Thyroid gland (tissue), 4 donors: ENCODE measurements at regions not wholly inside any gene's neighbourhood (a gene's known extent, or its start where the extent isn't known, plus 50 kb on each side); places are given as distances from the start of the nearest gene placed in this dataset.

ENCODE experiments used
- DNase-seq, 2 donors: peaks; one replicate each; pipeline ENCODE4 v3.0.0-alpha.2; 2019
- H3K27ac ChIP-seq, 3 donors: fragments of 200-600 bp; sonication (generic); 1 replicate in 2 of 3; 2 replicates in 1 of 3; pipeline ENCODE4 v1.5.1; 2016 to 2019; ENCODE audit warnings: mild to moderate bottlenecking in 1 of 3, moderate library complexity in 1 of 3
- H3K27me3 ChIP-seq: fragments of 200-600 bp; sonication (generic); one replicate; pipeline ENCODE4 v1.5.1; 2019
- H3K36me3 ChIP-seq, 2 donors: fragments of 200-600 bp; sonication (generic); one replicate each; pipeline ENCODE4 v1.5.1; 2016 to 2019
- H3K4me1 ChIP-seq, 2 donors: fragments of 200-600 bp; sonication (generic); one replicate each; pipeline ENCODE4 v1.5.1; 2017 to 2019
- H3K4me3 ChIP-seq, 3 donors: fragments of 200-600 bp; sonication (generic); replicated peaks in 1 of 3; 1 replicate in 2 of 3; 2 replicates in 1 of 3; pipeline ENCODE4 v1.5.1; 2016; ENCODE audit warnings: mild to moderate bottlenecking in 1 of 3
- H3K9me3 ChIP-seq: fragments of 200-600 bp; sonication (generic); one replicate; pipeline ENCODE4 v1.5.1; 2017
- CTCF ChIP-seq, 6 experiments: fragments of 200-600 bp in 3 of 6; fragments of 450-650 bp in 3 of 6; sonication (generic) in 3 of 6; IDR thresholded peaks; one replicate each; pipeline ENCODE4 v1.5.1; 2016 to 2019; ENCODE audit warnings: antibody characterized with exemption in 6 of 6, mild to moderate bottlenecking in 2 of 6, inconsistent platforms in 1 of 6, moderate library complexity in 1 of 6
- POLR2A ChIP-seq, 2 donors: fragments of 450-650 bp; IDR thresholded peaks; one replicate each; pipeline ENCODE4 v1.6.1; 2017; ENCODE audit warnings: antibody characterized with exemption in 2 of 2, mild to moderate bottlenecking in 2 of 2, moderate library complexity in 1 of 2
- WGBS, 2 donors: methylation state at CpG; one replicate each; pipeline ENCODE4 v1.1.5; 2017; 5-methylcytosine and 5-hydroxymethylcytosine counted together
- intact Hi-C: fragments of 100-400 bp; cut with DNase I; formaldehyde crosslinking; loops from one replicate; pipeline ENCODE4 v1.15.1; 2023

- Histone ChIP-seq H3K27me3 (no peaks in the 10 kb centered on the region), H3K4me3 (no peak overlapping the region), H3K9me3 (no peaks in the 10 kb centered on the region), H3K27ac (no peak overlapping the region), H3K4me1 (no peaks in the 10 kb centered on the region), H3K36me3 (no peaks in the 10 kb centered on the region)
- intact Hi-C loops = no loop called here
- TF ChIP-seq POLR2A (IDR thresholded peaks at IDR 0.05) = no peak
- TF ChIP-seq CTCF (IDR thresholded peaks at IDR 0.05) = no peak
- no peak for DNase-seq
- WGBS, 2 donors = 83 to 87% methylated on average over 13 of the region's 13 CpGs
Observed at GRCh38 chr10:130337305-130337640, 201.1 kb downstream of the GLRX3 start.

- H3K27me3 ChIP-seq = no peaks in the 10 kb centered on the region
- no peak overlapping the region for H3K4me3 ChIP-seq
- DNase-seq = no peak
- no peaks in the 10 kb centered on the region for H3K4me1 ChIP-seq
- no peak overlapping the region for H3K27ac ChIP-seq
- no peaks in the 10 kb centered on the region for H3K36me3 ChIP-seq
- H3K9me3 ChIP-seq = no peaks in the 10 kb centered on the region
- 75 to 87% methylated on average over 12 to 13 of the region's 19 CpGs for WGBS, 2 donors
- no peak for TF ChIP-seq CTCF (IDR thresholded peaks at IDR 0.05)
- TF ChIP-seq POLR2A (IDR thresholded peaks at IDR 0.05) = no peak
- intact Hi-C loops = no loop called here
Observed at GRCh38 chr10:130337696-130338635, 201.8 kb downstream of the GLRX3 start.

- Histone ChIP-seq H3K36me3 (no peaks in the 10 kb centered on the region), H3K27ac (no peak overlapping the region), H3K9me3 (no peaks in the 10 kb centered on the region), H3K4me1 (no peaks in the 10 kb centered on the region), H3K27me3 (no peaks in the 10 kb centered on the region), H3K4me3 (no peak overlapping the region)
- DNase-seq = no peak
- no peak for TF ChIP-seq POLR2A (IDR thresholded peaks at IDR 0.05)
- TF ChIP-seq CTCF (IDR thresholded peaks at IDR 0.05) = no peak
- intact Hi-C loops = no loop called here
- WGBS, 2 donors = 84 to 87% methylated on average over 2 to 5 of the region's 5 CpGs
Observed at GRCh38 chr10:130338636-130339024, 202.4 kb downstream of the GLRX3 start.

- Histone ChIP-seq H3K27me3 (no peaks in the 10 kb centered on the region), H3K27ac (no peak overlapping the region), H3K36me3 (no peaks in the 10 kb centered on the region), H3K9me3 (no peaks in the 10 kb centered on the region), H3K4me1 (no peaks in the 10 kb centered on the region), H3K4me3 (no peak overlapping the region)
- intact Hi-C loops = no loop called here
- WGBS, 2 donors = 81 to 91% methylated on average over 11 of the region's 11 CpGs
- TF ChIP-seq CTCF (IDR thresholded peaks at IDR 0.05) = no peak
- TF ChIP-seq POLR2A (IDR thresholded peaks at IDR 0.05) = no peak
- DNase-seq = no peak
Observed at GRCh38 chr10:130339091-130339490, 202.9 kb downstream of the GLRX3 start.

GRCh38 chr10:130339911-130340310 lies 203.7 kb downstream of the GLRX3 start:
- Histone ChIP-seq H3K36me3 (no peaks in the 10 kb centered on the region), H3K4me3 (no peak overlapping the region), H3K4me1 (no peaks in the 10 kb centered on the region), H3K9me3 (no peaks in the 10 kb centered on the region), H3K27ac (no peak overlapping the region), H3K27me3 (no peaks in the 10 kb centered on the region)
- intact Hi-C loops = no loop called here
- DNase-seq = no peak
- TF ChIP-seq POLR2A (IDR thresholded peaks at IDR 0.05) (no peak), CTCF (IDR thresholded peaks at IDR 0.05) (no peak)
- WGBS, 2 donors = 77 to 91% methylated on average over 7 of the region's 7 CpGs
